Right atrium auricular region (tissue), 2 donors: ENCODE measurements at regions not wholly inside any gene's neighbourhood (a gene's known extent, or its start where the extent isn't known, plus 50 kb on each side); places are given as distances from the start of the nearest gene placed in this dataset.

Experiments used
- DNase-seq: peaks from one replicate; pipeline ENCODE4 v3.0.0-alpha.2; 2019; ENCODE audit warnings: low spot score
- H3K27ac ChIP-seq, 2 donors: fragments of 200-600 bp; sonication (generic); 1 replicate in 1 of 2; 2 replicates in 1 of 2; pipeline ENCODE4 v1.5.1; 2016 to 2019
- H3K27me3 ChIP-seq, 2 donors: fragments of 200-600 bp; sonication (generic); one replicate each; pipeline versions ENCODE4 v1.5.1 to v1.6.0; 2017 to 2019
- H3K36me3 ChIP-seq: fragments of 200-600 bp; sonication (generic); one replicate; pipeline ENCODE4 v1.5.1; 2016
- H3K4me1 ChIP-seq, 2 donors: fragments of 200-600 bp; sonication (generic); one replicate each; pipeline versions ENCODE4 v1.5.1 to v1.6.0; 2017 to 2019
- H3K4me3 ChIP-seq, 2 donors: fragments of 200-600 bp; sonication (generic); 1 replicate in 1 of 2; 2 replicates in 1 of 2; pipeline ENCODE4 v1.5.1; 2017 to 2019; ENCODE audit warnings: mild to moderate bottlenecking in 1 of 2, moderate library complexity in 1 of 2
- H3K9me3 ChIP-seq, 2 donors: fragments of 200-600 bp; sonication (generic); one replicate each; pipeline ENCODE4 v1.5.1; 2019
- CTCF ChIP-seq, 2 donors: fragments of 200-600 bp; sonication (generic); IDR thresholded peaks; one replicate each; pipeline ENCODE4 v1.5.1; 2019; ENCODE audit warnings: antibody characterized with exemption in 2 of 2

DNA sequence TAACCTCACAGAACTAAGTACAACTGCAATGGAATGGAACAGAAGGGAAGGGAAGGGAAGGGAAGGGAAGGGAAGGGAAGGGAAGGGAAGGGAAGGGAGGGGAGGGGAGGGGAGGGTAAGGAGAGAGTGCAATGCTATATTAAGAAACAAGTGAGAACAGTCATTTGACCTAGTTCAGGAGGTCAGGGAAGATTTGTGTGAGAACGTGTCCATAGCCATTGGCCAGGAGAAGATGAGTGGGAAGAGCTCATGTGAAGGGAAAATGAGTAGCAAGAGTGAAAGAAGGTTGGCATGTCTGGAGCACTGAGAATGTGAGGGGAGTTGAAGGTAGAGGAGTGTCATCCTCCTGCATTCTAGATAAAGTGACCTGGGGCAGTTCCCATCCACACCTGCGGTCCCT, 481.6 kb downstream of the IRS1 start:
- H3K4me3 ChIP-seq: no peak overlapping the region
- H3K4me1 ChIP-seq: no peaks in the 10 kb centered on the region
- DNase-seq: no peak
- TF ChIP-seq CTCF (IDR thresholded peaks at IDR 0.05): no peak
- no peaks in the 10 kb centered on the region for H3K9me3 ChIP-seq
- H3K36me3 ChIP-seq: no peaks in the 10 kb centered on the region
- H3K27me3 ChIP-seq: no peaks in the 10 kb centered on the region
- no peak overlapping the region for H3K27ac ChIP-seq

DNA sequence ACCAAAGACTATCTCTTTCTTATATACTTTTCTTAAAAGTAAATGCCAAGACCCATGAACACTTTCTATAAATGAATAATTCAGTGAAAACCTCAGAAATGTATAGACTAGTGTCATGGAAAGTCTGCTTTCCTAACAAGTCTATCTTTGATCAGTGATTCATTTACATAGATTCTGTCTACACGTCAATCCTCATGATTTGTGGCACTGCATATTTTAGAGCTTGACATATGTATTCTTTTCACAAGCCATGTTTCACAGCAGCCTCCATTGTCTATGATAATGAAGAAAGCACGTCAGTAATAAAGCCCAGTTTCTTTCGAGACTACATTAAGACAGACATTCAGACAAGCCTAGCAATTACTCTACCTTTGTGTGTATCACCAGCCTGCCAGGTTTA, 486.6 kb downstream of the IRS1 start:
- H3K9me3 ChIP-seq: no peaks in the 10 kb centered on the region
- no peaks in the 10 kb centered on the region for H3K36me3 ChIP-seq
- no peak for DNase-seq
- H3K27me3 ChIP-seq: no peaks in the 10 kb centered on the region
- H3K4me3 ChIP-seq: no peak overlapping the region
- no peak for TF ChIP-seq CTCF (IDR thresholded peaks at IDR 0.05)
- H3K27ac ChIP-seq: no peak overlapping the region
- H3K4me1 ChIP-seq: no peaks in the 10 kb centered on the region

- no peak for DNase-seq
- Histone ChIP-seq H3K27ac (no peak overlapping the region), H3K9me3 (no peaks in the 10 kb centered on the region), H3K36me3 (no peaks in the 10 kb centered on the region), H3K27me3 (no peaks in the 10 kb centered on the region), H3K4me1 (no peaks in the 10 kb centered on the region), H3K4me3 (no peak overlapping the region)
- no peak for TF ChIP-seq CTCF (IDR thresholded peaks at IDR 0.05)
Observed at GRCh38 chr2:226312155-226312554, 487.5 kb downstream of the IRS1 start.

DNA sequence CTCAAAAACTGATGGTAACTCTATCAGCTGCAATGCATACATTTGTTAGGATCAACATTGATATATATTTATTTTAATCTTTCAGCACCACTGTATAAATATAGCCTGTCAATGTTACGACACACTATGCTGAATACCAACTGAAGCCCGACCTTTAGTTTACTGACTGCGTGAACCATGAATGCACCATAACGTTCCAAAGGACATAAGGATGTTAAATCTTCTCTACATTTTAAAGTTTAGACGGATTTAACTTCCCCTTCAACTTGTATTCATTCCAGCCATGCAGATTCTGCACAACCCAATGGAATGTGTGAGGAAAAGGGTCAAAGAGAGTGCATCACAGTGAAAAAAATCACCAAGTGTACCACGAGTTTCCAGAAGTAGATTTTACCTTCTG, 489.5 kb downstream of the IRS1 start:
- H3K4me1 ChIP-seq: no peaks in the 10 kb centered on the region
- no peaks in the 10 kb centered on the region for H3K9me3 ChIP-seq
- no peaks in the 10 kb centered on the region for H3K27me3 ChIP-seq
- H3K4me3 ChIP-seq: no peak overlapping the region
- TF ChIP-seq CTCF (IDR thresholded peaks at IDR 0.05): no peak
- no peak for DNase-seq
- H3K36me3 ChIP-seq: no peaks in the 10 kb centered on the region
- no peak overlapping the region for H3K27ac ChIP-seq

GRCh38 chr2:226308986-226309385, 490.6 kb downstream of the IRS1 start:
- Histone ChIP-seq H3K27ac (no peak overlapping the region), H3K4me3 (no peak overlapping the region), H3K27me3 (no peaks in the 10 kb centered on the region), H3K4me1 (no peaks in the 10 kb centered on the region), H3K9me3 (no peaks in the 10 kb centered on the region), H3K36me3 (no peaks in the 10 kb centered on the region)
- TF ChIP-seq CTCF (IDR thresholded peaks at IDR 0.05): no peak
- no peak for DNase-seq

- Histone ChIP-seq H3K27me3 (no peaks in the 10 kb centered on the region), H3K36me3 (no peaks in the 10 kb centered on the region), H3K27ac (no peak overlapping the region), H3K4me3 (no peak overlapping the region), H3K9me3 (no peaks in the 10 kb centered on the region), H3K4me1 (no peaks in the 10 kb centered on the region)
- no peak for DNase-seq
- TF ChIP-seq CTCF (IDR thresholded peaks at IDR 0.05): no peak
Observed at GRCh38 chr2:226308323-226308680, 491.3 kb downstream of the IRS1 start.
